Loucy (cell line): ENCODE measurements at regions not wholly inside any gene's neighbourhood (a gene's known extent, or its start where the extent isn't known, plus 50 kb on each side); places are given as distances from the start of the nearest gene placed in this dataset.

Experiments
- CTCF ChIP-seq: fragments of 200-600 bp; sonication (generic); conservative IDR thresholded peaks from 2 replicates; pipeline ENCODE4 v1.5.1; 2014; ENCODE audit warnings: mild to moderate bottlenecking, antibody characterized with exemption, low read length
- EZH2phosphoT487 ChIP-seq: fragments of 200-600 bp; IDR thresholded peaks from 2 replicates; pipeline ENCODE4 v1.6.1; 2018; ENCODE audit warnings: antibody characterized with exemption, mild to moderate bottlenecking, moderate library complexity, borderline replicate concordance

GRCh38 chr10:64173826-64174225 is 652.6 kb downstream of the REEP3 start:
- TF ChIP-seq CTCF: no peak
- TF ChIP-seq EZH2phosphoT487: no peak
